ENCODE measurements at regions not wholly inside any gene's neighbourhood (a gene's known extent, or its start where the extent isn't known, plus 50 kb on each side); places are given as distances from the start of the nearest gene placed in this dataset.

GRCh38 chr6:164817662-164818061 is 491.7 kb downstream of the C6orf118 start:
- no peaks in the 10 kb centered on the region for H3K36me3 ChIP-seq (ENCODE audit: control insufficient read depth in 2 of 2, extremely low read depth in 1 of 2, insufficient read depth in 2 of 2, low read length in 2 of 2)
- H3K9me3 ChIP-seq (ENCODE audit: control insufficient read depth, low read depth, low read length): no peaks in the 10 kb centered on the region
- no peak overlapping the region for H3K9ac ChIP-seq (ENCODE audit: control insufficient read depth, extremely low read depth, insufficient read depth, low read length)
- no peak overlapping the region for H3K27ac ChIP-seq (ENCODE audit: control insufficient read depth, insufficient read depth, low read length)
- no peak overlapping the region for H3K4me2 ChIP-seq (ENCODE audit: control insufficient read depth, extremely low read depth, insufficient read depth, low read depth, low read length)
- no peaks in the 10 kb centered on the region for H3K27me3 ChIP-seq (ENCODE audit: control insufficient read depth, extremely low read depth, insufficient read depth, low read length)
- H3K79me2 ChIP-seq (ENCODE audit: control insufficient read depth, insufficient read depth, low read length): no peaks in the 10 kb centered on the region
- dilution Hi-C loops (cut with MboI; ENCODE audit: extremely low pct_ligation_motif_present, low sequenced_read_pairs): no loop called here
- no peak overlapping the region for H3K4me3 ChIP-seq (ENCODE audit: control insufficient read depth in 2 of 3, extremely low read depth in 1 of 3, insufficient read depth in 2 of 3, low read depth in 1 of 3, low read length in 3 of 3)
- no peak overlapping the region for H2AFZ ChIP-seq (ENCODE audit: control insufficient read depth, low read length)
- no peaks in the 10 kb centered on the region for H3K9me1 ChIP-seq (ENCODE audit: control insufficient read depth, extremely low read depth, insufficient read depth, low read length)
- H4K20me1 ChIP-seq (ENCODE audit: control insufficient read depth, extremely low read depth, insufficient read depth, low read length): no peaks in the 10 kb centered on the region
- no peaks in the 10 kb centered on the region for H3K4me1 ChIP-seq (ENCODE audit: control insufficient read depth, extremely low read depth, insufficient read depth, low read length)
- no peak for FAIRE-seq
- TF ChIP-seq, protein P1, sequence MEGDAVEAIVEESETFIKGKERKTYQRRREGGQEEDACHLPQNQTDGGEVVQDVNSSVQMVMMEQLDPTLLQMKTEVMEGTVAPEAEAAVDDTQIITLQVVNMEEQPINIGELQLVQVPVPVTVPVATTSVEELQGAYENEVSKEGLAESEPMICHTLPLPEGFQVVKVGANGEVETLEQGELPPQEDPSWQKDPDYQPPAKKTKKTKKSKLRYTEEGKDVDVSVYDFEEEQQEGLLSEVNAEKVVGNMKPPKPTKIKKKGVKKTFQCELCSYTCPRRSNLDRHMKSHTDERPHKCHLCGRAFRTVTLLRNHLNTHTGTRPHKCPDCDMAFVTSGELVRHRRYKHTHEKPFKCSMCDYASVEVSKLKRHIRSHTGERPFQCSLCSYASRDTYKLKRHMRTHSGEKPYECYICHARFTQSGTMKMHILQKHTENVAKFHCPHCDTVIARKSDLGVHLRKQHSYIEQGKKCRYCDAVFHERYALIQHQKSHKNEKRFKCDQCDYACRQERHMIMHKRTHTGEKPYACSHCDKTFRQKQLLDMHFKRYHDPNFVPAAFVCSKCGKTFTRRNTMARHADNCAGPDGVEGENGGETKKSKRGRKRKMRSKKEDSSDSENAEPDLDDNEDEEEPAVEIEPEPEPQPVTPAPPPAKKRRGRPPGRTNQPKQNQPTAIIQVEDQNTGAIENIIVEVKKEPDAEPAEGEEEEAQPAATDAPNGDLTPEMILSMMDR (optimal IDR thresholded peaks at IDR 0.05 in 1 of 3, IDR thresholded peaks at IDR 0.05 in 1 of 3, conservative IDR thresholded peaks at IDR 0.05 in 1 of 3; ENCODE audit: extremely low read depth in 1 of 3, insufficient read depth in 2 of 3, low read length in 3 of 3): no peak
- TF ChIP-seq EZH2 (IDR thresholded peaks at IDR 0.05; ENCODE audit: low read length): no peak
- DNase-seq (ENCODE audit: low read depth, low spot score): no peak

GRCh38 chr6:164812706-164813105 is 496.7 kb downstream of the C6orf118 start:
- H3K9me1 ChIP-seq (ENCODE audit: control insufficient read depth, extremely low read depth, insufficient read depth, low read length): no peaks in the 10 kb centered on the region
- no peak overlapping the region for H2AFZ ChIP-seq (ENCODE audit: control insufficient read depth, low read length)
- H3K9me3 ChIP-seq (ENCODE audit: control insufficient read depth, low read depth, low read length): no peaks in the 10 kb centered on the region
- TF ChIP-seq EZH2 (IDR thresholded peaks at IDR 0.05; ENCODE audit: low read length): no peak
- TF ChIP-seq, protein P1 (optimal IDR thresholded peaks at IDR 0.05 in 1 of 3, IDR thresholded peaks at IDR 0.05 in 1 of 3, conservative IDR thresholded peaks at IDR 0.05 in 1 of 3; ENCODE audit: extremely low read depth in 1 of 3, insufficient read depth in 2 of 3, low read length in 3 of 3): no peak
- H3K36me3 ChIP-seq (ENCODE audit: control insufficient read depth in 2 of 2, extremely low read depth in 1 of 2, insufficient read depth in 2 of 2, low read length in 2 of 2): no peaks in the 10 kb centered on the region
- no peaks in the 10 kb centered on the region for H3K79me2 ChIP-seq (ENCODE audit: control insufficient read depth, insufficient read depth, low read length)
- no peaks in the 10 kb centered on the region for H4K20me1 ChIP-seq (ENCODE audit: control insufficient read depth, extremely low read depth, insufficient read depth, low read length)
- no peak overlapping the region for H3K4me3 ChIP-seq (ENCODE audit: control insufficient read depth in 2 of 3, extremely low read depth in 1 of 3, insufficient read depth in 2 of 3, low read depth in 1 of 3, low read length in 3 of 3)
- H3K27ac ChIP-seq (ENCODE audit: control insufficient read depth, insufficient read depth, low read length): no peak overlapping the region
- H3K4me2 ChIP-seq (ENCODE audit: control insufficient read depth, extremely low read depth, insufficient read depth, low read depth, low read length): no peak overlapping the region
- H3K27me3 ChIP-seq (ENCODE audit: control insufficient read depth, extremely low read depth, insufficient read depth, low read length): no peaks in the 10 kb centered on the region
- dilution Hi-C loops (cut with MboI; ENCODE audit: extremely low pct_ligation_motif_present, low sequenced_read_pairs): no loop called here
- H3K4me1 ChIP-seq (ENCODE audit: control insufficient read depth, extremely low read depth, insufficient read depth, low read length): no peaks in the 10 kb centered on the region
- no peak for DNase-seq (ENCODE audit: low read depth, low spot score)
- no peak overlapping the region for H3K9ac ChIP-seq (ENCODE audit: control insufficient read depth, extremely low read depth, insufficient read depth, low read length)
- FAIRE-seq: no peak

Data from keratinocyte (primary cell).